ENCODE measurements at regions not wholly inside any gene's neighbourhood (a gene's known extent, or its start where the extent isn't known, plus 50 kb on each side); places are given as distances from the start of the nearest gene placed in this dataset.

- no peak overlapping the region for H3K4me3 ChIP-seq (ENCODE audit: low read length)
- no peak for TF ChIP-seq ZNF274 (IDR thresholded peaks at IDR 0.05; ENCODE audit: low read depth, low read length)
Measured at GRCh38 chr2:195486987-195487644, 169.9 kb upstream of the SLC39A10 start.

GRCh38 chr2:195486520-195486919 is 170.5 kb upstream of the SLC39A10 start:
- H3K4me3 ChIP-seq (ENCODE audit: low read length), result no peak overlapping the region
- no peak for TF ChIP-seq ZNF274 (IDR thresholded peaks at IDR 0.05; ENCODE audit: low read depth, low read length)

GRCh38 chr2:195482010-195482409 is 175.0 kb upstream of the SLC39A10 start:
- no peak for TF ChIP-seq ZNF274 (IDR thresholded peaks at IDR 0.05; ENCODE audit: low read depth, low read length)
- H3K4me3 ChIP-seq (ENCODE audit: low read length), result no peak overlapping the region

GRCh38 chr2:195480121-195480520 is 176.9 kb upstream of the SLC39A10 start:
- no peak for TF ChIP-seq ZNF274 (IDR thresholded peaks at IDR 0.05; ENCODE audit: low read depth, low read length)
- no peak overlapping the region for H3K4me3 ChIP-seq (ENCODE audit: low read length)

GRCh38 chr2:195479407-195479806 is 177.6 kb upstream of the SLC39A10 start:
- no peak for TF ChIP-seq ZNF274 (IDR thresholded peaks at IDR 0.05; ENCODE audit: low read depth, low read length)
- H3K4me3 ChIP-seq (ENCODE audit: low read length), result no peak overlapping the region

GRCh38 chr2:195477996-195478382 is 179.0 kb upstream of the SLC39A10 start:
- H3K4me3 ChIP-seq (ENCODE audit: low read length), result no peak overlapping the region
- TF ChIP-seq ZNF274 (IDR thresholded peaks at IDR 0.05; ENCODE audit: low read depth, low read length), result no peak

GRCh38 chr2:195477248-195477995 is 179.6 kb upstream of the SLC39A10 start:
- no peak for TF ChIP-seq ZNF274 (IDR thresholded peaks at IDR 0.05; ENCODE audit: low read depth, low read length)

GRCh38 chr2:195475336-195475735 is 181.7 kb upstream of the SLC39A10 start:
- H3K4me3 ChIP-seq (ENCODE audit: low read length), result no peak overlapping the region
- TF ChIP-seq ZNF274 (IDR thresholded peaks at IDR 0.05; ENCODE audit: low read depth, low read length), result no peak

More at GRCh38 chr2:195477248-195477995, 179.6 kb upstream of the SLC39A10 start:
- no peak overlapping the region for H3K4me3 ChIP-seq (ENCODE audit: low read length)

- H3K4me3 ChIP-seq (ENCODE audit: low read length), result no peak overlapping the region
- TF ChIP-seq ZNF274 (IDR thresholded peaks at IDR 0.05; ENCODE audit: low read depth, low read length), result no peak
Measured at GRCh38 chr2:195473862-195474261, 183.2 kb upstream of the SLC39A10 start.

GRCh38 chr2:195472501-195473234 is 184.4 kb upstream of the SLC39A10 start:
- H3K4me3 ChIP-seq (ENCODE audit: low read length), result no peak overlapping the region
- no peak for TF ChIP-seq ZNF274 (IDR thresholded peaks at IDR 0.05; ENCODE audit: low read depth, low read length)

GRCh38 chr2:195471807-195472206 is 185.2 kb upstream of the SLC39A10 start:
- no peak for TF ChIP-seq ZNF274 (IDR thresholded peaks at IDR 0.05; ENCODE audit: low read depth, low read length)
- no peak overlapping the region for H3K4me3 ChIP-seq (ENCODE audit: low read length)

GRCh38 chr2:195471163-195471562 is 185.9 kb upstream of the SLC39A10 start:
- TF ChIP-seq ZNF274 (IDR thresholded peaks at IDR 0.05; ENCODE audit: low read depth, low read length), result no peak
- no peak overlapping the region for H3K4me3 ChIP-seq (ENCODE audit: low read length)

GRCh38 chr2:195470622-195471021 is 186.4 kb upstream of the SLC39A10 start:
- H3K4me3 ChIP-seq (ENCODE audit: low read length), result no peak overlapping the region
- TF ChIP-seq ZNF274 (IDR thresholded peaks at IDR 0.05; ENCODE audit: low read depth, low read length), result no peak

- no peak overlapping the region for H3K4me3 ChIP-seq (ENCODE audit: low read length)
- TF ChIP-seq ZNF274 (IDR thresholded peaks at IDR 0.05; ENCODE audit: low read depth, low read length), result no peak
Measured at GRCh38 chr2:195468771-195469170, 188.3 kb upstream of the SLC39A10 start.

- H3K4me3 ChIP-seq (ENCODE audit: low read length), result no peak overlapping the region
- TF ChIP-seq ZNF274 (IDR thresholded peaks at IDR 0.05; ENCODE audit: low read depth, low read length), result no peak
Measured at GRCh38 chr2:195466427-195466826, 190.6 kb upstream of the SLC39A10 start.
